GM12801 (cell line): ENCODE measurements at regions not wholly inside any gene's neighbourhood (a gene's known extent, or its start where the extent isn't known, plus 50 kb on each side); places are given as distances from the start of the nearest gene placed in this dataset.

Experiments
- TF ChIP-seq, protein P1 (sequence below): IDR thresholded peaks from one replicate; pipeline ENCODE4 v1.5.1; 2011; ENCODE audit warnings: control low read depth; ENCODE audit not compliant: insufficient read length; ENCODE audit errors: extremely low read depth

DNA sequence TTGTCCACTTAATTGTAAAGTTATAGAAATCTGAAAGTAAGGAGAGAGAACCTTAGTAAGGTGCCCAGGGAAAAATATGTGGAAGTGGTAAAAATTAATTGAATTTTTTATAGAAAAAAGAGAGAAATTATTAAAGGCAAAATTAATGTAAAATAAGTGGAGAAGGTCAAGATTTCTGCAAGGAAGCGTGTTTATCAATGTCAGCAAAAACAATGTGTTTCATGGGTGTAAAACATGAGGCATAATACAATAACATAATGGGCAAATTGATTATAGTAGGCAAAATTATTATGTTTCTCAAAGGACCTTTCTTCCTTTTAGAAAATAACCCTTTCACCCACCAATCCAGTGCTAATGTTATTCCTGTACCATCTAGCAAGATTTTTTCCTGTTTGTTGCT lies 1520.1 kb downstream of the REEP3 start:
- TF ChIP-seq, protein P1, sequence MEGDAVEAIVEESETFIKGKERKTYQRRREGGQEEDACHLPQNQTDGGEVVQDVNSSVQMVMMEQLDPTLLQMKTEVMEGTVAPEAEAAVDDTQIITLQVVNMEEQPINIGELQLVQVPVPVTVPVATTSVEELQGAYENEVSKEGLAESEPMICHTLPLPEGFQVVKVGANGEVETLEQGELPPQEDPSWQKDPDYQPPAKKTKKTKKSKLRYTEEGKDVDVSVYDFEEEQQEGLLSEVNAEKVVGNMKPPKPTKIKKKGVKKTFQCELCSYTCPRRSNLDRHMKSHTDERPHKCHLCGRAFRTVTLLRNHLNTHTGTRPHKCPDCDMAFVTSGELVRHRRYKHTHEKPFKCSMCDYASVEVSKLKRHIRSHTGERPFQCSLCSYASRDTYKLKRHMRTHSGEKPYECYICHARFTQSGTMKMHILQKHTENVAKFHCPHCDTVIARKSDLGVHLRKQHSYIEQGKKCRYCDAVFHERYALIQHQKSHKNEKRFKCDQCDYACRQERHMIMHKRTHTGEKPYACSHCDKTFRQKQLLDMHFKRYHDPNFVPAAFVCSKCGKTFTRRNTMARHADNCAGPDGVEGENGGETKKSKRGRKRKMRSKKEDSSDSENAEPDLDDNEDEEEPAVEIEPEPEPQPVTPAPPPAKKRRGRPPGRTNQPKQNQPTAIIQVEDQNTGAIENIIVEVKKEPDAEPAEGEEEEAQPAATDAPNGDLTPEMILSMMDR, result no peak

DNA sequence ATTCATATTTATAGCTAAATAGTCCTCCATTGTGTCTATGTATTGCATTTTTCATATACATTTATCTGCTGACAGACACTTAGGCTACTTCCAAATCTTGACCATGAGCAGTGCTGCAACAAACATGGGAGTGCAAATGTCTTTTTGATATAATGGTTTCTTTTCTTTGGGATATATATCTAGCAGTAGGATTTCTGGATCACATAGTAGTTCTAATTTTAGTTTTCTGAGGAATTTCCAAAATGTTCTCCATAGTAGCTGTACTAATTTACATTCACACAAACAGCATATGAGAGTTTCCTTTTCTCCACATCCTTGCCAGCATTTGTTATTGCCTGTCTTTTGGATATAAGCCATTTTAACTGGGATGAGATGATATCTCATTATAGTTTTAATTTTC lies 1521.3 kb downstream of the REEP3 start:
- TF ChIP-seq, protein P1, result no peak

DNA sequence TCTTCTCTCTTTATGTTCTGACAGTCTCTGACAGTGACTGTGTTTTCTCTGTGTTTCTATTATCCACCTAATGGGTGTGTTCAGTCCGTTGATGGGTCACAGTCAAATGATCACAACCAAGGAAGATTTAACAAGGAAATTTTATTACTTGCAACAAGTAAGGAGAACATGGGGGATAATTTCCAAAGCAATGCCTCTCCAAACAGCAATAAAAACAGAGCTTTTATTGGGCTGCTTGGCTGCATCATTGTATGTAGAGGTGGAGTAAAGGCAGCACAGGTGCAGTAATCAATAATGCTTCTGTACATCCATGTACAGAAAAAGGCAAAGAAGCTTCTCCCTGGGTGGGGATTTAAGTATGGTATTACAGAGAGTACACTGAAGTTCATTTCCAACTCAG lies 1525.6 kb downstream of the REEP3 start:
- TF ChIP-seq, protein P1, result no peak

DNA sequence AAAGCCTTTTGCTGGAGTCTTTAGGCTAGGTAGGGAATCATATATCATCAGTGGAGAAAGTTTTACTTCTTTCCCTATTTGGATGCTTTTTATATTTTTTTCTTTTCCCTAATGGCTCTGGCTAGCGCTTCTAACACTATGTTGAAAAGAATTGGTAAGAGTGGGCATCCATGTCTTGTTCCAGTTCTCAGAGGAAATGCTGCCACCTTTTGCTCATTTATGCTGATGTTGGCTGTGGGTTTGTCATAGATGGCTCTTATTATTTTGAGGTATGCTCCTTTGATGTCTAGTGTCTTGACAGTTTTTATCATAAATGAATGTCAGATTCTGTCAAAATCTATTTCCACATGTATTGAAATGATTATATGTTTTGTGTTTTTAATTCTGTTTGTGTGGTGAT lies 1544.1 kb downstream of the REEP3 start:
- TF ChIP-seq, protein P1, result no peak

DNA sequence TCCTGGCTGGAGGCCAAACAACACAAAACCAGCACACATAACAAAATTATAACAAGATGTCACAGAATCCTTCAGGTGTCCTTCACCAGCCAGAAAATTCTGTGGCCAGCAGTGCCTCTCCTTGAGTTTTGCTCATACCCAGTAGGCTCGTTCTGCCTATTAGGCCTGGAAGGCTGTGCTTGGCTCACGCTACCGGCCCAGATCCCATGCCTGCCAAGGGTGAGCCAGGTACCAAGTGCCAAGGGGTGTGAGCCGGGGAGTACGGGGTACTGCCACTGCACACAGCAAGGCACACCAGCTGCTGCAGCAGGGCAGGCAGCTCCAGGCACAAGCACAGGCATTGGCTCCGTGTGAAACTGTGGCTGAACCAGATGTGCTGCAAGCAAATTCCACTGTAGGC lies 1562.0 kb downstream of the REEP3 start:
- TF ChIP-seq, protein P1, result no peak

DNA sequence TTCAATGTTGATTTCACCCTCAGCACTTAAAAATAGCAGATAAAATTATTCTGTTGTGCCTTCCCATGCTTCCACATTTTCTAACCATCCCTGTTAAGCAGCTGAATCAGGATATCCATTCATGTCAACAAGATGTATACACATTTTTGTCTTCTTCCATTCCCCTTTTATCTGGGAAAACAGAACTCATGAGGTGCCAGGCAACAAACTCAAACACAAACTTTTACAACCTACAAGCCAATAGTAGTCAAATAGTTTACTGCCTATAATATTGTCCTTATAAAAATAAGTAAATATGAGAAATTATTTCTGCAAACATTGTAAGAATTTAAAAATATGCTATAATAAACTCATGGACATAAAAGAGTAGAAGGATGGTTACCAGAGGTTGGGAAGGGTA lies 1569.8 kb downstream of the REEP3 start:
- TF ChIP-seq, protein P1, result no peak

DNA sequence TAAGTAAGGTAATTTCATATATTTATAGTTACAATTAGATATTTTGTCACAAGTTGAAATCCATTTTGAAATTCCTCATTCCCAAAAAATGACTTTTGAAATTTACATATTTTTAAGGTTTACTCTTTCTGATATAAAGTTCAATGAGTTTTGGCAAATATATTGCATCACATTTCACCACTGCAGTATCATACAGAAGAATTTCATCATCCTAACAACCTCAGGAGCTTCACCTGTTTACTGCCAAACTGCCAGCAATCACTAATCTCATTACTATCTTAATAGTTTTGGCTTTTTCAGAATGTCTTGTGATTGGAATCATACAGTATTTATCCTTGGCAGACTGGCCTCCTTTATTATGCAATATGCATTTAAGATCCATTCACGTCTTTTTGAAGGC lies 1578.9 kb downstream of the REEP3 start:
- TF ChIP-seq, protein P1, result no peak

DNA sequence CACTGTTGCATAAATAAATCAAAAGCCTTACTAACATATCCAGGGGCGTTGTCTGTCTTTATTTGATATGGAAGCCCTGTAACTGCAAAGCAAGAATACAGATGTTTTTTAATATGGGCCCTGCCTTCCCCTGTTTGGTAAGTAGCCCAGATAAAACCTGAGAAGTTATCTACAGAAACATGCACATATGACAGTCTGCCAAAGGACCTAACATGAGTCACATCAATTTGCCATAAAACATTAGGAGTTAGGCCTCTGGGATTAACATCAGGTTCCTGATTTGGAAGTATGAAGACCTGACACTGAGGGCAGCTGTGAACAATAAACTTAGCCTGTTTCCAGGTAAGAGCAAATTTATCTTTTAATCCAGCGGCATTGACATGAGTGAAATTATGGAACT lies 1588.8 kb downstream of the REEP3 start:
- TF ChIP-seq, protein P1, result no peak
